ENCODE measurements at regions not wholly inside any gene's neighbourhood (a gene's known extent, or its start where the extent isn't known, plus 50 kb on each side); places are given as distances from the start of the nearest gene placed in this dataset.

GRCh38 chr12:85663631-85664030 is 172.6 kb downstream of the RASSF9 start:
- TF ChIP-seq BHLHE40 (IDR thresholded peaks at IDR 0.05; ENCODE audit: low read length) (no peak), CTCF (CRISPR knock-in tag; IDR thresholded peaks at IDR 0.05) (no peak), ZNF570 (CRISPR knock-in tag; IDR thresholded peaks at IDR 0.05; ENCODE audit: borderline replicate concordance) (no peak)
- TF ChIP-seq, protein P1, sequence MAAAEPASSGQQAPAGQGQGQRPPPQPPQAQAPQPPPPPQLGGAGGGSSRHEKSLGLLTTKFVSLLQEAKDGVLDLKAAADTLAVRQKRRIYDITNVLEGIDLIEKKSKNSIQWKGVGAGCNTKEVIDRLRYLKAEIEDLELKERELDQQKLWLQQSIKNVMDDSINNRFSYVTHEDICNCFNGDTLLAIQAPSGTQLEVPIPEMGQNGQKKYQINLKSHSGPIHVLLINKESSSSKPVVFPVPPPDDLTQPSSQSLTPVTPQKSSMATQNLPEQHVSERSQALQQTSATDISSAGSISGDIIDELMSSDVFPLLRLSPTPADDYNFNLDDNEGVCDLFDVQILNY (CRISPR knock-in tag; conservative IDR thresholded peaks at IDR 0.05), result no peak

Data from HepG2 (cell line).